ENCODE measurements at regions not wholly inside any gene's neighbourhood (a gene's known extent, or its start where the extent isn't known, plus 50 kb on each side); places are given as distances from the start of the nearest gene placed in this dataset.
A peak's percentile ranks its signal among the peaks of the same experiment; 100 is the strongest.

DNA sequence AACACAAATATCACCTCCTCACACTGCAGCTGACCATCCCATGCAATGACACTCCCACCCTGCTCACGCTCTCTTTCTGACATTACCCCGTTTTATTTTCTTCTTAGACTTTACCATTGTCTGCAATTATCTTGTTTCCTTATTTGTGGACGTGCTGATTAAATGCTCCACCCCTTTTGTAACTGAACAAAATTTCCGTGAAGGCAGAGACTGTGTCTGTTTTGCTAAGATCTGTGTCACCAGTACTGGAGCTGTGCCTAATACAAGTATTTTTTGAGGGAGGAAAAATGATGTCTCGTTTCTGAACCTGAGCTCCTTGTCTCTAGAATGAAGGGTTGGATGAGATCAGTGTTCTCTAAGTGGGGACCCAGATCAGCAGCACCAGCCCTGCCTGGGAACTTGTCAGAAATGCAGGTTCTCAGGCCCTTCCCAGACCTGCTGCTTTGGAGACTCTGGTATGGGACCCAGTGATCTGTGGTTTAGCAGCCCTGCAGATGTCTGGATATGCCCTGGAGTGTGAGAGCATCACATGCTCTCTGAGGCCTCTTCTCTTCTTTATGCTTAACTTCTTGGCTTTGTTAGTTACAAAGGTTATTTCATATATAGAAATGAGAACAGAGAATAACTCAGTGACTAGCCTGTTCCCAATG is 181.7 kb upstream of the GAS1 start:
- Mint-ChIP-seq H3K9me3 (no peaks in the 10 kb centered on the region), H3K4me1 (ENCODE audit: low read depth) (no peaks in the 10 kb centered on the region), H3K36me3 (ENCODE audit: low read depth) (no peaks in the 10 kb centered on the region), H3K4me3 (no peak overlapping the region), H3K27ac (no peak overlapping the region), H3K27me3 (ENCODE audit: low read depth) (no peaks in the 10 kb centered on the region)

GRCh38 chr9:87135074-87135473 is 187.8 kb upstream of the GAS1 start:
- H3K4me1 Mint-ChIP-seq (ENCODE audit: low read depth) = no peaks in the 10 kb centered on the region
- H3K9me3 Mint-ChIP-seq = no peaks in the 10 kb centered on the region
- H3K4me3 Mint-ChIP-seq = no peak overlapping the region
- no peaks in the 10 kb centered on the region for H3K36me3 Mint-ChIP-seq (ENCODE audit: low read depth)
- H3K27ac Mint-ChIP-seq = no peak overlapping the region
- no peaks in the 10 kb centered on the region for H3K27me3 Mint-ChIP-seq (ENCODE audit: low read depth)

- Mint-ChIP-seq H3K36me3 (ENCODE audit: low read depth) (no peaks in the 10 kb centered on the region), H3K27me3 (ENCODE audit: low read depth) (no peaks in the 10 kb centered on the region), H3K4me3 (no peak overlapping the region), H3K9me3 (no peaks in the 10 kb centered on the region), H3K4me1 (ENCODE audit: low read depth) (no peaks in the 10 kb centered on the region), H3K27ac (no peak overlapping the region)
Measured at GRCh38 chr9:87137718-87138117, 190.4 kb upstream of the GAS1 start.

DNA sequence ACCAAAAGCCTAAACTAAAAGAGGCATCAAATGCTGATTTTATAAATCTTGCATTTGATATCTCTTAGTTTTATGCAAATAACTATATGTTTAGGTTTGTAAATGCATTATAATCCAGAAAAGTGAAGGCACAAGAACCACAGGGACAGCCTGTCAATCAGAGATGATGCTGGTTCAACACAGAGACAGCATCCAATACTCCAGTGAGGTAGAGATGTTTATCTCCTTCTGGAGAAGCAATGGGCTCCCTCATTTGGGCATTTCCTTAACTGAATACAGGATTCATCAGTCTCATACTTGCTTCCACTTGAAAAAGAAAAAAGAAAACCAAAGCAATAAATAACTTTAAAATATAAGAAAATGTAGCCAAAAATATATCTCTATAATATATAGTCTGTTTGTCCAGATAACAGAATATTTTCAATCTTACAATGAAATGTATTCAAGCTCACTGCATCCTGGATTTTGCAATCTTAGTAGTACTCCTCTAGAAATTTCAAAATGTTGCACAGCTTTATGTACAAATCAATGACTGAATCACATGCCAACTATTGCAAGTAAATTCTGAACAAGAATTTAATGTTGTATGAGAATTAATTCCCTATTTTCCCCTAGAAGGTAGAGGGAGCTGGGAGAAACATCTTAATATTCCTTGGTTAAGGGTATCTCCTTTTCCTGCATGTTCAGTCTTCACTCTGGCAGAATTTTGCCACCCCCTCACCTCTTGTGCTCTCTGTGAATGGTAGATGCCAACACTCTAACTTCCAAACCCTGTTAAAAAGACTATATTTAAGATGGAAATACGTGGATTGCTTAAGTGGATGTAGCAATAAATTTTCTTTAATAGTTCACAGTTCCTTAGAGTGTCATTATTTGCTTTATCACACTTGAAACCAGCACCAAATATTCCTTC is 191.1 kb upstream of the GAS1 start:
- Mint-ChIP-seq H3K27ac (no peak overlapping the region), H3K4me1 (ENCODE audit: low read depth) (no peaks in the 10 kb centered on the region), H3K4me3 (no peak overlapping the region), H3K27me3 (ENCODE audit: low read depth) (no peaks in the 10 kb centered on the region), H3K9me3 (no peaks in the 10 kb centered on the region), H3K36me3 (ENCODE audit: low read depth) (no peaks in the 10 kb centered on the region)

- Mint-ChIP-seq H3K4me3 (no peak overlapping the region), H3K36me3 (ENCODE audit: low read depth) (no peaks in the 10 kb centered on the region), H3K27me3 (ENCODE audit: low read depth) (no peaks in the 10 kb centered on the region), H3K9me3 (no peaks in the 10 kb centered on the region), H3K27ac (no peak overlapping the region), H3K4me1 (ENCODE audit: low read depth) (no peaks in the 10 kb centered on the region)
Measured at GRCh38 chr9:87139099-87139730, 191.9 kb upstream of the GAS1 start.

DNA sequence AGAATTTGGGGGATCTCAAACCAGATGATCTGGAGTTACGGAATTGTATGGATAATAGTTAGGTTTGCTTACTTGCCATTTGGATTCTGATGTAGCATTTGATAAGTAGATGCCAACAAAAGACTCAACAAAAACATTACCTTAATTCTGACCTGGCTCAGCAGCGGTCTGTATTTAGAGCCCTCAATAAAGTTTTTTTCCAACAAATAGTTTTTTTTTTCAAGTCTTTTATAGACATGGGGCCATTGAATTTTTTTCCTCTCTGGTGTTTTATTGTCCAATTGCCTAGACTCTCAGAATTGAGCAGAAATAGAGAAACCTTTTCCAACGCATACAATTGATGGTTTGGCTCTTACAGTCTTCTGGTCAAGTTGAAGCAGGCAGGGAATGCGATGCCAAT is 192.8 kb upstream of the GAS1 start:
- no peak overlapping the region for H3K27ac Mint-ChIP-seq
- H3K4me1 Mint-ChIP-seq (ENCODE audit: low read depth) = no peaks in the 10 kb centered on the region
- H3K4me3 Mint-ChIP-seq = no peak overlapping the region
- no peaks in the 10 kb centered on the region for H3K9me3 Mint-ChIP-seq
- H3K27me3 Mint-ChIP-seq (ENCODE audit: low read depth) = peaks cover 3% of the 10 kb centered on the region
- no peaks in the 10 kb centered on the region for H3K36me3 Mint-ChIP-seq (ENCODE audit: low read depth)

DNA sequence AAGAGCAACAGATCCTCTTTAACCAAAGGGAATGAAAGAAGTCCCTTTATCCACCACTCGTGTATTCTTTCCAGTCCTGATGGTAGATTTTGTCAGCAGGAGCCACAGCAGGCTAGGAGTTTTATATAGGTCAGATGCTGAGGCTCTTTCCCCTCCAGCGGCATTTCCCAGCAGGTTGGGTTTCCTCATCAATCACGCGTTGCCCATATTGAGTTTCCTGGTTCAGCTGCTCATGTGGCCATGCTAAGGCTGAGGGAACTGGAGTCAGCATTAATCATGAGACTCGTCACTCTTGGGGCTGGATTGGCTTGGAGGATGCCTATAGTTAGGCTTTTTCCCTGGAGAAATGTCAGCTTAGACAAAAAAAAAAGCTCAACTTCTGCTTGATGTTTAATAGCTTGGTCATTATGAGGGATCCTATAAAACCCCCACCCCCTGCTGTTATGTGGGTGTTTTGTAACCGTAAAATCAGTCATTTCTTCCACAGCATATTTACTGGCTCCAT is 193.4 kb upstream of the GAS1 start:
- Mint-ChIP-seq H3K27me3 (ENCODE audit: low read depth) (peaks cover 5% of the 10 kb centered on the region), H3K36me3 (ENCODE audit: low read depth) (no peaks in the 10 kb centered on the region), H3K4me1 (ENCODE audit: low read depth) (no peaks in the 10 kb centered on the region), H3K9me3 (no peaks in the 10 kb centered on the region), H3K4me3 (no peak overlapping the region), H3K27ac (no peak overlapping the region)

DNA sequence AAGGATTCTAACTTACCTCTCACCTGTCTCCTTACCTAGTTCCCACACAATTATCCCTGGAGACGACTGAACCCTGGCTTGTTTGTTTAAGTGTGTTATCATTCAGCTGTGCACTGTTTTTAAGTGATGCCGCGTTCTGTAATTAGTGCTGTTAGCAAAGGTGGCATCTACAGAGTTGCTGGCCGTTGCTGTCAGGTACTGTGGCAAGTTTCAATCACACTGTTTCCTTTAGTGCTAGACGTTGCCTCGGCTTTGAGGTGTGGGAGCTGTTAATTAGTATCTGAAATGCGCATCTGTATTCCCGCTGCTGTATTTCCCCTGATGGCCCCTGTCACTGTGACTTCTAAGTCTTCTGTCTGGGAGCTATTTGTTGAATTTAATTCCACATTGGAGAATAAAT is 193.8 kb upstream of the GAS1 start:
- Mint-ChIP-seq H3K36me3 (ENCODE audit: low read depth) (no peaks in the 10 kb centered on the region), H3K9me3 (no peaks in the 10 kb centered on the region), H3K4me1 (ENCODE audit: low read depth) (no peaks in the 10 kb centered on the region), H3K27ac (no peak overlapping the region), H3K4me3 (no peak overlapping the region), H3K27me3 (ENCODE audit: low read depth) (peaks cover 10% of the 10 kb centered on the region)

GRCh38 chr9:87146933-87147332 is 199.6 kb upstream of the GAS1 start:
- no peak overlapping the region for H3K4me3 Mint-ChIP-seq
- no peak overlapping the region for H3K27ac Mint-ChIP-seq
- no peaks in the 10 kb centered on the region for H3K9me3 Mint-ChIP-seq
- peaks cover 1% of the 10 kb centered on the region for H3K4me1 Mint-ChIP-seq (ENCODE audit: low read depth)
- no peaks in the 10 kb centered on the region for H3K36me3 Mint-ChIP-seq (ENCODE audit: low read depth)
- H3K27me3 Mint-ChIP-seq (ENCODE audit: low read depth) = peaks cover 39% of the 10 kb centered on the region

DNA sequence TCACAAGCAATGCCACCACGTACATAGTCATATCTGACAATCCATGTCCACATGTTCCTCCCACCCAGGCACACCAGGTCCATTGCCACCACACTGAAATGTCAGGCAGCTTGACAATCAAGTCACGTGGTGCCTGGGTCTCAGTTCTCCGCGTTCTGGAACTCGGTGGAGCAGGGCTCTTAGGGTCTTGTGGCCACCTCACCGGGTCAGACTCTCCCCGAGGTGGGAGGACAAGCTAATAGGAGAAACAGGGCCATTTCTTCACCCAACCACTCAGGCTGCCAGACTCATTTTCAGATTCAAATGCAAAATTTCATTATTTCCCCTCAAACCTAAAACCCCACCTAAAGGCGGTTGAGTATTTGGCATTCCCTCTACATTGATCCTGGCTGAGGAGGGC is 200.5 kb upstream of the GAS1 start:
- H3K9me3 Mint-ChIP-seq = no peaks in the 10 kb centered on the region
- no peak overlapping the region for H3K4me3 Mint-ChIP-seq
- no peak overlapping the region for H3K27ac Mint-ChIP-seq
- H3K36me3 Mint-ChIP-seq (ENCODE audit: low read depth) = no peaks in the 10 kb centered on the region
- H3K27me3 Mint-ChIP-seq (ENCODE audit: low read depth) = peaks cover 39% of the 10 kb centered on the region
- peaks cover 1% of the 10 kb centered on the region for H3K4me1 Mint-ChIP-seq (ENCODE audit: low read depth)

DNA sequence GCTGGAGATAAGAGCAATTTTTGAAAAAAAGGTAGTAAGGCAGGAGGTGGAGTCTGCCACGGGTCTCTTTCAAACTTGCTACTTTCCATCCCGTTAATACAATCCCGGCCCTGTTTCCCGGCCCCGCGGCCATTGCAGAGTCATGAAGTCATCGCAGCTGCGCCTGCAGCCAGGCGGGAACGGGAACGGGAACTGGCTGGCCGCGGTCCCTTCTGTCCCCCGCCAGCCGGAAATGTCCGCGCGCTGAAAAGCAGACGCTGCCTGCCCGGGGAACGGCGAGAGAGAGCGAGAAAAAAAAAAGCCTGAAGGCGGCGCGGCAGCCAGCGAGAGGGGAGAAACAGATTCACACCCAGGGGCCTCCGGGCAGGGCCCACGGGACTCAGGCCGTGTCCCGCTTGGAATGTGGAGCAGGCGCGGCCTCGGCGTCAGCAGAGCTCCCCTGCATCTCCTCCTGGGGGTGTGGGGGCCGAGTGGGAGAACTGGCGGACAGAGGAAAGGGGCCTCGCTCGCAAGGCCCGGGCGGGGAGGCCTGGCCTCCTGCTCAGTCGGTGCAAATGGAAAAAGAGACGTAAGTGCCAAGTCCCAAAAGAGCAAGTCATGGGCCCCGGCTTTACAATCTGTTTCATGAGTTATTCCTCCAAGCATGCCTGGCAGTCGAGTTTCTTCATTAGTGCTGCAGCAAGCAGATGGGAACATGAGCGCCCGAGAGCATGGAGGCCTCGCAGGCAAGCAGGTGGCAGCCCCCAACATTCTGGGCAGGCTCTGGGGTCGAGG is 201.2 kb upstream of the GAS1 start:
- Mint-ChIP-seq H3K4me3 (peak overlapping the region; percentile 34), H3K27me3 (ENCODE audit: low read depth) (peaks cover 39% of the 10 kb centered on the region), H3K4me1 (ENCODE audit: low read depth) (peaks cover 1% of the 10 kb centered on the region), H3K27ac (no peak overlapping the region), H3K36me3 (ENCODE audit: low read depth) (no peaks in the 10 kb centered on the region), H3K9me3 (no peaks in the 10 kb centered on the region)

DNA sequence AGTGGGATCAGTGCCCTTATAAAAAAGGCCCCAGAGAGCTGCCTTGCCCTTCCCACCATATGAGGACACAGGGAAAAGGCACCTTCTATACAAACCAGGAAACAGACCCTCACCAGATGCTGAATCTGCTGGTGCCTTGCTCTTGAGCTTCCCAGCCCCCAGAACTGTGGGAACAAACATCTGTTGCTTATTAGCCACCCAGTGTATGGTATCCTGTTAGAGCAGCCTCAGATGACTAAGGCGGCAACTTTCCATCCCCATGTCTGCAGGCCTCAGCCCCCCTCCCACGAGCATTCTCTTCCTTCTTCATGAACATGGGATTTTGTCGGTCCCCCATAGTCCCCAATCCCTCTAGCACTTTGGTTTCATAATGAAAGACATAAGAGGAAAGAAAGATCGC is 202.5 kb upstream of the GAS1 start:
- peaks cover 35% of the 10 kb centered on the region for H3K27me3 Mint-ChIP-seq (ENCODE audit: low read depth)
- no peak overlapping the region for H3K4me3 Mint-ChIP-seq
- H3K36me3 Mint-ChIP-seq (ENCODE audit: low read depth) = no peaks in the 10 kb centered on the region
- H3K9me3 Mint-ChIP-seq = no peaks in the 10 kb centered on the region
- no peak overlapping the region for H3K27ac Mint-ChIP-seq
- H3K4me1 Mint-ChIP-seq (ENCODE audit: low read depth) = peaks cover 1% of the 10 kb centered on the region

GRCh38 chr9:87152256-87152655 is 204.9 kb upstream of the GAS1 start:
- Mint-ChIP-seq H3K27me3 (ENCODE audit: low read depth) (peaks cover 23% of the 10 kb centered on the region), H3K27ac (no peak overlapping the region), H3K4me3 (no peak overlapping the region), H3K36me3 (ENCODE audit: low read depth) (no peaks in the 10 kb centered on the region), H3K4me1 (ENCODE audit: low read depth) (peaks cover 1% of the 10 kb centered on the region), H3K9me3 (no peaks in the 10 kb centered on the region)

GRCh38 chr9:87156247-87156646 is 208.9 kb upstream of the GAS1 start:
- H3K4me1 Mint-ChIP-seq (ENCODE audit: low read depth) = no peaks in the 10 kb centered on the region
- H3K27me3 Mint-ChIP-seq (ENCODE audit: low read depth) = peaks cover 2% of the 10 kb centered on the region
- no peaks in the 10 kb centered on the region for H3K36me3 Mint-ChIP-seq (ENCODE audit: low read depth)
- no peak overlapping the region for H3K4me3 Mint-ChIP-seq
- no peaks in the 10 kb centered on the region for H3K9me3 Mint-ChIP-seq
- no peak overlapping the region for H3K27ac Mint-ChIP-seq
